A549 (cell line): ENCODE measurements at regions not wholly inside any gene's neighbourhood (a gene's known extent, or its start where the extent isn't known, plus 50 kb on each side); places are given as distances from the start of the nearest gene placed in this dataset.

ENCODE experiments used
- EP300 ChIP-seq, 2 experiments: fragments of >200 bp; sonication (Bioruptor Twin); formaldehyde crosslinking; IDR thresholded peaks; 2 replicates in 1 of 2; 3 replicates in 1 of 2; pipeline ENCODE4 v1.6.1; 2016 to 2017
- FOSL2 ChIP-seq, 2 experiments: fragments of 450-650 bp in 1 of 2; fragments of >200 bp in 1 of 2; sonication (Bioruptor Twin) in 1 of 2; formaldehyde crosslinking; IDR thresholded peaks; 2 replicates each; pipeline versions ENCODE4 v1.5.0 to v1.6.1; 2016 to 2020; ENCODE audit warnings: mild to moderate bottlenecking in 1 of 2, moderate library complexity in 1 of 2
- MAZ ChIP-seq: fragments of 150-350 bp; IDR thresholded peaks from 2 replicates; pipeline ENCODE4 v1.6.1; 2014; ENCODE audit warnings: antibody characterized with exemption, low read depth, low read length, borderline replicate concordance
- NPAS2 ChIP-seq: fragments of 250-450 bp; sonication (Bioruptor Pico); IDR thresholded peaks from 2 replicates; pipeline ENCODE4 v1.8.0; 2022; ENCODE audit warnings: mild to moderate bottlenecking, moderate library complexity, borderline replicate concordance
- PHF8 ChIP-seq: fragments of 200-600 bp; sonication (generic); IDR thresholded peaks from 2 replicates; pipeline ENCODE4 v1.6.1; 2016; ENCODE audit warnings: low read depth, mild to moderate bottlenecking, antibody characterized with exemption, moderate library complexity, borderline replicate concordance
- POLR2A ChIP-seq: IDR thresholded peaks from 2 replicates; pipeline ENCODE4 v1.6.1; 2012; ENCODE audit warnings: mild to moderate bottlenecking, low read length
- TF ChIP-seq, protein P1 (sequence below): fragments of >200 bp; sonication (Bioruptor Twin); formaldehyde crosslinking; IDR thresholded peaks from 3 replicates; pipeline ENCODE4 v1.6.1; 2016
- TF ChIP-seq, protein P2 (sequence below): fragments of >200 bp; sonication (Bioruptor Twin); formaldehyde crosslinking; IDR thresholded peaks from 3 replicates; pipeline ENCODE4 v1.5.1; 2016

DNA sequence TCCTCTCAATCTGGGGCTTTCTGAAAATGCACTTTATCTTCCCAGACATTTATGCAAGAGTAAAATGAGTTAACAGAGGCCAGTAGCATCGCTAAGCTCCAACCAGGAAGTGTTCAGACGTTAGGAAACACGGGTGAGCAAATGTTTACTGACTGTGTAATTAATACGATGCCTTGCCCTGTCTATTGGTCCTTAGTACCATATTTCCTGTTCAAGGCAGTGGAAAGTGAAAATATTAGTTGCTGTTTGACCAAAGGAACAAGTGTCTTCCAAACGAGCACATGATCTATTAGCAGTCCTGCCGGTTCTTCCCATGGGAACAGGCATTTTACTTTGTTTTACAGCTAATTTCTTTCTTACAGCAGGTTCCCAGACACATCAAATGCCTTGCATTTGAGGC lies 311.1 kb upstream of the JAG1 start:
- TF ChIP-seq EP300 (IDR thresholded peaks at IDR 0.05): no peak
- no peak for TF ChIP-seq NPAS2 (CRISPR knock-in tag)
- TF ChIP-seq, protein P1, sequence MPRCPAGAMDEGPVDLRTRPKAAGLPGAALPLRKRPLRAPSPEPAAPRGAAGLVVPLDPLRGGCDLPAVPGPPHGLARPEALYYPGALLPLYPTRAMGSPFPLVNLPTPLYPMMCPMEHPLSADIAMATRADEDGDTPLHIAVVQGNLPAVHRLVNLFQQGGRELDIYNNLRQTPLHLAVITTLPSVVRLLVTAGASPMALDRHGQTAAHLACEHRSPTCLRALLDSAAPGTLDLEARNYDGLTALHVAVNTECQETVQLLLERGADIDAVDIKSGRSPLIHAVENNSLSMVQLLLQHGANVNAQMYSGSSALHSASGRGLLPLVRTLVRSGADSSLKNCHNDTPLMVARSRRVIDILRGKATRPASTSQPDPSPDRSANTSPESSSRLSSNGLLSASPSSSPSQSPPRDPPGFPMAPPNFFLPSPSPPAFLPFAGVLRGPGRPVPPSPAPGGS: no peak
- TF ChIP-seq PHF8: no peak
- no peak for TF ChIP-seq POLR2A
- TF ChIP-seq, protein P2, sequence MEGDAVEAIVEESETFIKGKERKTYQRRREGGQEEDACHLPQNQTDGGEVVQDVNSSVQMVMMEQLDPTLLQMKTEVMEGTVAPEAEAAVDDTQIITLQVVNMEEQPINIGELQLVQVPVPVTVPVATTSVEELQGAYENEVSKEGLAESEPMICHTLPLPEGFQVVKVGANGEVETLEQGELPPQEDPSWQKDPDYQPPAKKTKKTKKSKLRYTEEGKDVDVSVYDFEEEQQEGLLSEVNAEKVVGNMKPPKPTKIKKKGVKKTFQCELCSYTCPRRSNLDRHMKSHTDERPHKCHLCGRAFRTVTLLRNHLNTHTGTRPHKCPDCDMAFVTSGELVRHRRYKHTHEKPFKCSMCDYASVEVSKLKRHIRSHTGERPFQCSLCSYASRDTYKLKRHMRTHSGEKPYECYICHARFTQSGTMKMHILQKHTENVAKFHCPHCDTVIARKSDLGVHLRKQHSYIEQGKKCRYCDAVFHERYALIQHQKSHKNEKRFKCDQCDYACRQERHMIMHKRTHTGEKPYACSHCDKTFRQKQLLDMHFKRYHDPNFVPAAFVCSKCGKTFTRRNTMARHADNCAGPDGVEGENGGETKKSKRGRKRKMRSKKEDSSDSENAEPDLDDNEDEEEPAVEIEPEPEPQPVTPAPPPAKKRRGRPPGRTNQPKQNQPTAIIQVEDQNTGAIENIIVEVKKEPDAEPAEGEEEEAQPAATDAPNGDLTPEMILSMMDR: no peak
- TF ChIP-seq MAZ: no peak
- TF ChIP-seq FOSL2 (IDR thresholded peaks at IDR 0.05): no peak
- no peak for TF ChIP-seq FOSL2 (CRISPR knock-in tag; IDR thresholded peaks at IDR 0.05)
